WTC11 (cell line): ENCODE measurements at regions not wholly inside any gene's neighbourhood (a gene's known extent, or its start where the extent isn't known, plus 50 kb on each side); places are given as distances from the start of the nearest gene placed in this dataset.

Experiments
- ATF2 ChIP-seq: sonication (generic); formaldehyde crosslinking; IDR thresholded peaks from 2 replicates; pipeline ENCODE4 v1.8.1; 2022; ENCODE audit warnings: low read depth, missing genetic modification reagents, borderline replicate concordance
- CTCF ChIP-seq: fragments of 200-600 bp; IDR thresholded peaks from 2 replicates; pipeline ENCODE4 v1.8.0; 2022; ENCODE audit warnings: antibody characterized with exemption
- E2F5 ChIP-seq: sonication (generic); formaldehyde crosslinking; IDR thresholded peaks from 2 replicates; pipeline ENCODE4 v1.8.1; 2022; ENCODE audit warnings: mild to moderate bottlenecking, moderate library complexity, missing genetic modification reagents
- ESRRA ChIP-seq: sonication (generic); formaldehyde crosslinking; IDR thresholded peaks from 2 replicates; pipeline ENCODE4 v1.8.1; 2022; ENCODE audit warnings: mild to moderate bottlenecking, missing genetic modification reagents, borderline replicate concordance
- FOXP4 ChIP-seq: sonication (generic); formaldehyde crosslinking; IDR thresholded peaks from 2 replicates; pipeline ENCODE4 v1.8.0; 2022; ENCODE audit warnings: mild to moderate bottlenecking, missing genetic modification reagents
- MAX ChIP-seq: sonication (generic); formaldehyde crosslinking; IDR thresholded peaks from 2 replicates; pipeline ENCODE4 v1.8.0; 2022; ENCODE audit warnings: mild to moderate bottlenecking, missing genetic modification reagents
- MXD4 ChIP-seq: fragments of 250-450 bp; sonication (Bioruptor Pico); IDR thresholded peaks from 2 replicates; pipeline ENCODE4 v1.8.0; 2021; ENCODE audit warnings: mild to moderate bottlenecking, moderate library complexity, borderline replicate concordance
- MYBL2 ChIP-seq: sonication (generic); formaldehyde crosslinking; IDR thresholded peaks from 2 replicates; pipeline ENCODE4 v1.8.1; 2023; ENCODE audit warnings: mild to moderate bottlenecking, moderate library complexity, missing genetic modification reagents
- NFYB ChIP-seq: sonication (generic); formaldehyde crosslinking; conservative IDR thresholded peaks from 2 replicates; pipeline ENCODE4 v1.8.0; 2022; ENCODE audit warnings: low read depth, missing genetic modification reagents
- NR2C2 ChIP-seq: sonication (generic); formaldehyde crosslinking; IDR thresholded peaks from 2 replicates; pipeline ENCODE4 v1.8.0; 2022; ENCODE audit warnings: mild to moderate bottlenecking, missing genetic modification reagents
- ZNF263 ChIP-seq: sonication (generic); formaldehyde crosslinking; IDR thresholded peaks from 2 replicates; pipeline ENCODE4 v1.8.1; 2022; ENCODE audit warnings: low read depth, mild to moderate bottlenecking, moderate library complexity, missing genetic modification reagents

GRCh38 chr1:30183006-30183405 lies 540.4 kb downstream of the MATN1 start:
- no peak for TF ChIP-seq CTCF
- no peak for TF ChIP-seq FOXP4 (CRISPR knock-in tag)
- no peak for TF ChIP-seq MAX (CRISPR knock-in tag)
- TF ChIP-seq E2F5 (CRISPR knock-in tag) = no peak
- TF ChIP-seq ATF2 (CRISPR knock-in tag) = no peak
- no peak for TF ChIP-seq ZNF263
- no peak for TF ChIP-seq MYBL2
- no peak for TF ChIP-seq MXD4 (CRISPR knock-in tag)
- no peak for TF ChIP-seq ESRRA
- TF ChIP-seq NR2C2 (CRISPR knock-in tag) = no peak
- TF ChIP-seq NFYB (CRISPR knock-in tag) = no peak
